HG03159 (cell line): ENCODE measurements at regions not wholly inside any gene's neighbourhood (a gene's known extent, or its start where the extent isn't known, plus 50 kb on each side); places are given as distances from the start of the nearest gene placed in this dataset.
A peak's percentile ranks its signal among the peaks of the same experiment; 100 is the strongest.
"Not testable (repeated sequence)": the region's sequence is repeated elsewhere in the genome, so short reads cannot be mapped to it uniquely, and the experiment has no call there.

ENCODE experiments used
- ATAC-seq: cut with Tn5 transposase; IDR thresholded peaks from one replicate; pipeline ENCODE4 v1.9.1; 2021; ENCODE audit warnings: mild to moderate bottlenecking, moderate library complexity; ENCODE audit not compliant: unreplicated experiment

DNA sequence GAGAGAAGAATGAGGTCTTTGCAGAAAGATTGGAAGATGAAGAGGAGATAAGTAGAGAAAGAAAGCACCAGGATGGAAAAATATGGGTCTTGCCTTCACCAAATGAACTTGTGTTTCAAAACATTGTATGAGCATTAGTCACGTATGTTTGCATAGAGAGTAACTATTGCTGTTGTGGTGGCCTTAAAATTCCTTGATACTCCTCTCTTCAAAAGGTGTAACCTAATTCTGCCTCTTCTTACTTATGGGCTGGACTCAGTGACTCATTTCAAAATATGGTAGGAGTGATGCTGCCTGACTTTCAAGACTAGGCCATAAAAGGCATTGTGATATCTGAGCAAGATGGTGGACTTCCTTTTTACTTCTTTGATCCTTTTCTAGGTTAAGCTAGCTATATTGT is 228.7 kb upstream of the ZNF385D start:
- no peak for ATAC-seq

DNA sequence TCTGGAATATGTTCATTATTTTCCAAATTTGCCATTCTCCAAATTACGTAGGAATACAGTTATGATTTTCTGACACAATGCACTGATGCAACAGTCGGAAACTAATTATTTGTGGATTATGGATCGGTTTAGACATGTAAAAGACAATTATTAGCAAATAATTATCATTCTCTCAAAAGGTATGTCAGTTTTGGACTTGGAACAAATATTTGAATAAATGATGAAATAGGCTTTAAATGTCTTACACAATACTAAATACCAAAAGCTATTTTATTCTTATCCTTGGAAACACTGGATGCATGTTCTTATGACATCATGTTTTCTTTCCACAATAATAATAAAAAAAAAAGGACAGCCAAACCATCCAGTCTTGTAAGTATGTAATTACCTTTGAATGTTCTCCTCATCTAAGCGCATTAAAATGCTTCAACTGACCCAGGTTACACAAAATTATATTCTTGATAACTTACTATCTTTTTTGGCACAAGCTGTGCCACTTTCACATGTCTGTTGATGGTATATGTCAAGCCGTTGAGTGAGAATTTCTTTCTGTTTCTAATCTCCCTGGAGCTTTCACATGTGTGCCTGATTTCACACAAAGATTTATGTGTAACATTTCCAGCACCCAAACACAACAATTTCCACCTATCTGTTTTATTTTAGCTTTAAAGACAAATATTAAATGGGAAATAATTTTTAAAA is 238.5 kb upstream of the ZNF385D start:
- no peak for ATAC-seq

DNA sequence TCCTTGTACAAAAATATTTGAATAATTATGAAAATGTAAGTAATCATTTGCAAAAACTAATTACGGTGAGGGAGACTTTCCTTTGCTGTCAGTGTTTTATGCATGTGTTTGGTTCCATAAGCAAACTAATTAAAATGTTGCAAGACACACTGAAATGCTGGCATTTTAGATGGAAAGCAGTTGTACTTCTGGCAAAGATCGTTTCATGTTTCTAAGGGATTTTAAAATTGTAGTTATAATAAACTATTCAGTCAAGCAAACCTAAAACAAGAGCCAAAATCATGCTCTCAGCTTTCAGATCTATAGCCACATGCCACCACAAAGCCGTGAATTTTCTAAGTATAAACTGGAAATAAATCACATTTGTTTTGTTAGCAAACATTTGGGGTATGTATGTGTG is 240.1 kb upstream of the ZNF385D start:
- ATAC-seq = no peak

DNA sequence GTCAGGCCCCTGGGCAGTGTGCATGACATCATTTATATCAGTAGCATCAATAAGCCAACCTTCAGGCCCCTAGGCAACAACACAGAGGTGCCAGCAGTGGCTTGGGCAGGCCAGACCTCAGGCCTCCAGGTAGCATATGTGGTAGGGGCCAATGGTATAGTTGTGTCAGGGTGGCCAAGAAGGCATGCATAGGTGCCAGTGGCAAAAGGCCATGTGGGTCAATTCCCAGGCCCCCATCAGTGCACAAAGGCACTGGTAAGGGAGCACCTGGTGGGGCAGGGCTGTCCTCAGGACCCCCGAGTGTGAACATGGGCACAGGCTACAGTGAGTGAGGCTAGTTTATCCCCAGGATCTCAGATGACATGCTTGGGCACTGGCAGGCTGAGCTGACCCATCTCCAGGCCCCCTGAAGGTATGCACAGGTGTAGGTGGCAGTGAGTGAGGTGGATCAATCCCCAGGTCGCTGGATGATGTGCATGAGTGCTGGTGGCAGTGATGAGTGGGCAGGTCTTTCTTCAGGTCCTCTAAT is 244.1 kb upstream of the ZNF385D start:
- no peak for ATAC-seq

DNA sequence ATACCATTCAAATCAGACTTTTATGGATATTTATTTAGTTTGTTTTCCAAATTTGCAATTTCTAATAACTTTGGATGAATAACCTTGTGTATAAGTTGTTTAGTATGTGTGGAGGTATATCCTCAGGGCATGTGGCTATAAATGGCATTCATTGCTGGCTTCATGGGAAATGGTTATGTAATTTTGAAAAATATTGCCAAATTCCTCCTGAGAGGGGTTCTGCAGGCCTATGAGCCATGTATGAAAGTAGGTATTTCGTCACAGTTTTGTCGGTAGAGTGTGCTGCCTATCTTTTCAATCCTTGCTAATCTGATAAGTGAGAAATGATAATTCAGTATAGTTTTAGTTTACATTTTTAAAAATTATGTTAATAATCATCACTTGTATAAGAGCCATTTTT is 256.4 kb upstream of the ZNF385D start:
- ATAC-seq = no peak

DNA sequence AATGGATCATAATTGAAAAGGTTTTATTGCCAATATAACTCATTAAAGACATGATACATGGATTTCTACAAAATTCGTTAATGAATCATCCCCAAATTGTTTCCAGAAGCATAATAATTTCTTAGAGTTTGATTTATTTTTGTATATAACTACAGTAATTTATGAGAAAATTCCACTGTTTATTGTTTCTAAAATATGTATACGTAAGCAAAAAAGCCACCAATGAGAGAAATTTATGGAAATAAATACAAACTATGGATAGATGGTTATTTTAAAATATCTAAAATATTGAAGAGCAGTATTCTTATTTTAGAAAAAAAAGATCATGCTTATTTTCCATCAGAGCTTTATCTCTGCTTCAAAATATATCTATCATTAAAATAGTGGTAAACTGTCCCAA is 260.0 kb upstream of the ZNF385D start:
- no peak for ATAC-seq

DNA sequence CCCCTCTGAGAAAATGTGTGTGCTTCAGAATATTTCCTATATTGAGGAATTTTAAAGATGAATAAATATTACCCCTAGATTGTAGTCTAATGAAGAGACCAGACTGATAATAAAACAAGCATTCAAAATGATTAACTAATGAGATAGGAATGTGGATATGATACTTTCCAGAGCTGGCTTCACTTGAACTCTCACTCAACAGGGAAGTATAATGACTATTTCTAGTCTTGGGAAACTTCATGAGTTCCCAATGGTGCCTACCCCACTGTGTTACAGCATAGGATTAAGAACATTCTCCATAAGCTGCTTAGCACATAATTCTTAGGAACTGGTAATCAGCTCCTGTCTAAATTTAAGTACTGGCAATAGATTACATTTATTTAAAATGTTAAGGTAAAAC is 261.5 kb upstream of the ZNF385D start:
- ATAC-seq = no peak

DNA sequence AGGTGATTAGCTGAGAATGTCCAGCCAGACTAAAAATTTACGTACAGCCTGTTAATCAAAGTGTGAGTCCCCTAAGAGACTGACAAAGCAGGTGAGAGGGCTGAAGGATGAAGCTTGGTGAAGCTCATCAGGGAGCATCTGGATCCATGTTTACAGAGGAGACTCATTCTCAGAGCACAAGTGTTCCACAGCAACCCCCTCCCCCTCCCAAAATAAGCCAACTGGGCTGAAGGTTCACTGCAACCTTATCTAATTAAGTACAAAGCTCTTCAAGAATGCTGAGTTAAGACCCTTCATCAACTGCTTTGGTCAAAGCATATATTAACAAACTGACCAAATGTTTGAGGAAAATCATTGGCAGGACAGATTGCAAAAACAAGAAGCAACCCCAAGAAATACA is 262.6 kb upstream of the ZNF385D start:
- ATAC-seq = no peak

DNA sequence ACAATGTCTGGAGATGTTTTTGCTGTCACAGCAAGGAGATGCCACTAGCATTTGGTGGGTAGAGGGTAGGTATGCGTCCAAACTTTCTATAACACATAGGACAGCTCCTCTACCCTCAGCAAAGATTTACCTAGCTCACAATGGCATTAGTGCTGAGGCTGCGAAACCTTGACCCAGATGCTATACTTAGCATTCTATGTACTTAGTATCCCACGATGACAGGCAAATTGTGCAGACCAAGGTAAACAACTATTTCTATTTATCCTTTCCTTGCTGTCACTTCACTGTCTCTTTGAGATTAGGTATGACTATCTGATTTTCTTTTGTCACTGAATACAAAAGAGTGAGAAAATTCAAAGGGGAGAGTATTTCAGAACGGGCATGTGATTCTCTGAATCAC is 265.2 kb upstream of the ZNF385D start:
- ATAC-seq = no peak

DNA sequence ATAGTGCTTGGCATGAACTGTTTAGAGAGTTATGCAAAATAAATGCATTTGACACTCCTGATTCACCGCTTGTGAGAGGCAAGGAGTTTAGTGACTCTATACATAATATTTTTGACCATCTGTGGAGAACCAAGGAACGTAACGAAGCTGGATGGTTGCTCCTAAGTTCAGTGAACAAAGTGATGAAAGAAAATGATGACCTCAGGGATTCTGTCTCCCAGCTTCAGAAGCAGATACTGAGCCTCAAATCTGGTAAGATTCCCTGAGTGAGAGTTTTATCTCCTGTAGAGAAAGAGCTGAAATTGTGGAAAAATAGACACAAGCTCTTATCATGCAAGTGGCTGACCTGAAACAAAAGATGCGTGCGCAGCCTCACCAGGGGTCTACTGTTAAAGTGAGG is 273.6 kb upstream of the ZNF385D start:
- ATAC-seq = not testable (repeated sequence)

DNA sequence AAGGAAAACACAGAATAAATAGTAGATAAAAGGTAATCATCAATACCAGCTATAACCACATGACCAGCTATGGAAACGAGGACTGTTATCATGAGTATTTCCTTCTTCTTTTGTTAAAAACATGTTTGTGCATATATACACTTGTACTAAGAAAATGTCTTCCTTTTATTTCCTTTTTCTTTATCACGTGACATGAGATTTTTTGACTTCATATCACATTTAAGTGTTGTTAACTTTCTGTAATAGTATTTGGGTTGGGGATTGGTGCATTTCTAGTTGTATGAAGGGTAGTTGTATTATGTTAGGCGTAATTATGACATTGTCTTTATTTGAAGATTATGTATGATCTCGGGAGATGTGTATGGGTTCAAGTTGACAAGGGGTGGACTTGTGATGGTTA is 278.5 kb upstream of the ZNF385D start:
- ATAC-seq = no peak

DNA sequence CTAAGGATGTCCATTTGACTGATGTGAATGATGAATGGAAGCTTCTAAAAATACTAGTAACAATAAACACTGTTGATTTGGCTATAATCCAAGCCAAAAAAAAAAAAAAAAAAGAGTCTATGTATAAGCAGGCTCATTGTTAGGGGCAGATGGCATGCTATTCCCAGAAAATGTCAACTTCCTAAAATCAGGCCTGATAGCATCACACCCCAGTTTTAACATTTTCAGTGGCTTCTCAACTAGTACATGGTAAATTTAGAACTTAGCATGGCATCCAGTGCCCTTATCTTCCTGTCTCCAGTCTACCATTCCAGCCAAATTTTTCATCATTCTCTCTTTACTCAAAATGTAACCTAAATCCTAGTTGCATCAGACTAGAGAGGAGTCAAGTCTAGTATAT is 288.2 kb upstream of the ZNF385D start:
- ATAC-seq = no peak

DNA sequence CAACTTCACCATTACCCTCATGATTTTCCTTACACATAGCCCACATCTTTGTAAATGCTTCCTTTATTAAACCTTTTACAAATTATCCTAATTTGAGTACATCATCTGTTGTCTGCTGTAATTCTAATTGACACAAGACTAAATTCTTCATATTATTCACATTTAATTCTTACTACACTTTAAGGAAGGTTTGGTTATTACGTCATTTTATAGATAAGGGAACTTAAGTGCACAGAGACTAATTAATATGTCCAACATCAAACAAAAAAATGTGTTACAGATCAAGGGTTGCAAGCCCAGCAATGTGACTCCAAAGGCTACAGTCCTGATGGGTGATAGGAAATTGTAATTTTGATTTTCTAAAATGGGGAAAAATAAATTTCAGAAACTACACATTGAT is 289.1 kb upstream of the ZNF385D start:
- no peak for ATAC-seq

DNA sequence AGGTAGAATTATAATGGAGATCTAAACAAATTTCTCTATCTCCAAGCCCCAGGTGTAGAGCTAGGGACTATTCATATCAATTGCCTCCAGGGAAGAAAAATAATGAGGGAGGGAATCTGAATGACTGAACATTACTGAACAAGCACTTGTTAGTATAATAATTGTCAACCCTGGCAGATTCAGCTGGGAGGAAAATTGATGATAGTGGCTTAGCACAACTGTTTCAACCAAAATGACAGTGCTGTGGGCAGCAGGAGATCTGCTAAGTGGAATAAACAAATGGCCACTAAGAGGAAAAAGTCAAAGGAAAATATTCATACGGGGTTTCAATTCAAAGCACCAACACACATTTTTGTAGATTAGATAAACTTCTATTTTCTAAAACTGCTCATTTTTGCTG is 294.9 kb upstream of the ZNF385D start:
- ATAC-seq = no peak

DNA sequence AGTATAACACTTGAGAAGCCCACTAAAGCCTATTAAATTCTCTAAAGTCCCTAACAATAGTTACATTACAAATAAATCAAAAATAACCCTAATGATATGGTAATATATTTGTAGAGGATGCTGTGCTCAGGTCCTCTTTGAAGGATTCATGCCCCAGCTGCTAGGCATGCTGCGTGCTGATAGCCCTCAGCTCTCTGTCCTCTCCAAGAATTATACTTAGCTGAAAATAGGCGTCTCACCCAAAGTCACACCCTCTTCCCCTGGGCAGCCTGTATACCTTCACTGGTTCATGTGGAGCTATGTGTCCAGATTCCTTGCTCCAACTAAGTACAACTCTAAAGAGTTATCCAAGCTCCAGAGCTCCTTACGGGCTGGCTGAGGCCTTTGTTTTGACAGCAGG is 312.5 kb upstream of the ZNF385D start:
- ATAC-seq = no peak

DNA sequence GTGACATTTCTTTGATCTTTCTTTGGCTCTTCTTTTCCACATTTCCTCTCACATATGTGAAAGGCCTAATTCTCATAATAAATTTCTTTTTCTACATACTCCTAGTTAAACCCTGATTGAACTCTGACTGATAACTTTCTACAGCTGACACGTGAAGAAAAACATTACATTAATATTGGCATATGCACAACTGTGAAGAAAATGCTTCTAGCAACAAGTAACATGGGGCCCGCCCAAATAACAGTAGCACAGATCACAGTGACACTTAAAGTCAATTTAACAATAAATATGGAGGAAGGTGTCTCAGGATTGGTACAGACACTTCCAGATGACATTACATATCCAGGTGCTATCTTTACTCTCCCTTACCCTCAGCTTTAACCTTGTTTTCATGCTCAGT is 317.6 kb upstream of the ZNF385D start:
- ATAC-seq = no peak

DNA sequence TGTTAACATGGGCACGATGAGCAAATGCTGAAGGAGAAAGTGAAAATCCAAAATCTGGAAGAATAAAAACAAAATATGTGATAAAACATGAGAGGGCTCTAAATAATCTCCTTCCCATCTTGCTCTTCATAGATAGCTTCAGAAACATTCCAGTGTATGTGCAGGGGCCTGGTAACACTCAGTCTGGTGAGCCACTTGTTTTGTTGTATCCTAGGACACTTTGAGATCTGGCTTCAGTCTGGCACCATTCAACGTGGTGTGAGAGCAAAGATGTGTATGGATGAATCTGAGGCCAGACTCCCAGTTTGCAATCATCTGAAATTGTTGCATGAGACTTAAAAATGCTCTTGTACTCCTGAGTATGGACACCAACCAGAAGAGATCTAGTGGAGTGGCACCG is 337.2 kb upstream of the ZNF385D start:
- no peak for ATAC-seq

DNA sequence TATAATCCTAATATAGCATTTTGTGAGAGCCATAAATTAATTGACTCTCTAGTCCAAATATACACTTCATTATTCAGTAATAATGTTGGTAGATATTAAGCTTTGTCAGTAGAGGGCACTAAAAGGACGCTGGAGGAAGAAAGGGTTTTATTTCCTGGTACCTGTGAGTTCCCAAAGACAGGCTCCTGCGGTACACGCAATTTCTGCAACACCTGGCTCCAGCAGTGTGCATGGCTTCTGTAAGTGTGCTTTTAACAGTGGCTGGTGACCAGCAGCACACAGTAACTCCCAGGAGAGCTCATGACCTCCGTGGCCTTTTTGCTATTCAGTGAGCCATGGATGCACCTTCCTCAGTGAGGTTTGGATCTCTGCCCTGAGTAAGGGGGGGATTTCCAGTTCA is 338.3 kb upstream of the ZNF385D start:
- ATAC-seq = peak; percentile 96

DNA sequence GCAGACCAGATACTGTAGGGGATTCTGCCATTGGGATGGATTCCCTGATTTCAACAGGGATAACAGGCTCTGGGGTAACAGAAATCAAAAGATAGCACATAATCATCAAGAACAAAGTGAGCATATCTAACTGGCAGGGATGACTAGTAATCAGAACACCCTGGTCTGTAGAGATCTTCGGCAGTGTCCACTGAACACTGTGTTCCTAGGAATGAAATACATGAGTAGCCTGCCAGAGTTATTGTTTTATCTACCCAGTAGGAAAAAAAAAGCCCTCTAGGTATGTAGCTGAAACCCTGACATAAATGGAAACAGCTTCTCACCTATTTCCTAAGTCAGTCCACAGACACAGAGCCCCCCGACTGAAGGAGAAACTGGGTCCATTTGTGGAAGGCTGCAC is 340.3 kb upstream of the ZNF385D start:
- ATAC-seq = no peak

DNA sequence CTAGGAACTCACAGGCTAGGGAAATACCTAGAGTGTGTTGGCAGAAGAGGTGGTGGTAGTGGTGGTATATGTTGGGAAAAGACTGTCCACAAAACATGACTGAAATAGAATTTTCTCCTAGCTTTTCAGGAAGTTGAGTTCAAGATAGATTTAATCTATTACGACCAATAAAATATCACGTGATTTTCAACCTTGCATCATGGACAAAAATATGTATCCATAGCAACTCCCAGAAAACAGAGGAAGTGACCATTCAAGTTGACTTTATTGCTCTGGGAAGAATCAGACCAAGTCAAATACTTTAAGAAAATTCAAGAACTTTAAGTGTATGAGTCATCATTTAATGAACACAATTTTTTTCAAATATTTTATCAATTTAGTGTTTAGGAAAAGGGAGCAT is 347.0 kb upstream of the ZNF385D start:
- ATAC-seq = no peak

DNA sequence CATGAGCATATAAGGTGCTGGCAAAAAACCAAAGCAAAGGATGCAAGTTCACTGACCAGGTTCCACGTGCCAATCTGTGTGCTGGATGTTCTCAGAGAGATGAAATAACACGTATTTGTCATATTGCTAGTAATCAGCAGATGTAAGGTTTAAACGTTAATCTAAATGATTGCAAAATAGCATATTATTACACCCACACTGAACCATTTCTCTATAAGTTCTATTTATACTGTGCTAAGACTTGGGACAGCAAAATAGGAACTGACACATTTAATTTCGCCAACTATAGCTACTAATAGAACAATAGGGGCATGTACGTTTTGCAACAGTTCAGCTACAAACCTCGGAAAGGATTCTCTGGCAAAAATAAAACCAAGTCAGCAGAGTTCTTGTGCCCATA is 350.3 kb upstream of the ZNF385D start:
- ATAC-seq = no peak

DNA sequence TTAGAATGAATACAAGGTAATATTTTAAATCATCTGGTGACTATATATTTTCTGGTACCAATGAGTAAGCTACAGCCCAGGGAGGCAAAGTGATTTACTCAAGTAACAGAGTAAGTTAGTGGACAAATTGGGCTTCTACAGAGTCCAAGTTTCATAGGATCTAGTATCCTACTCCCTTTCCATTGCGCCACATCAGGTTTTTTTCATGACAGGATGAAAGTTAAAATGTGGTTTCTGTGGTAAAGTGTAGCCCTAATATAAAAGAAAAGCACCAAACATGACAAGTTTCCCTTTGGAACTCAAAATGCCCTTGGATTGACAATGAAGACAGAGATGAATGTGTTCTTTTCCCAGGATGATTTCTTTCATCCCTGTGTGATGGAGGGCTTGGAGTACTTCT is 350.8 kb upstream of the ZNF385D start:
- no peak for ATAC-seq

DNA sequence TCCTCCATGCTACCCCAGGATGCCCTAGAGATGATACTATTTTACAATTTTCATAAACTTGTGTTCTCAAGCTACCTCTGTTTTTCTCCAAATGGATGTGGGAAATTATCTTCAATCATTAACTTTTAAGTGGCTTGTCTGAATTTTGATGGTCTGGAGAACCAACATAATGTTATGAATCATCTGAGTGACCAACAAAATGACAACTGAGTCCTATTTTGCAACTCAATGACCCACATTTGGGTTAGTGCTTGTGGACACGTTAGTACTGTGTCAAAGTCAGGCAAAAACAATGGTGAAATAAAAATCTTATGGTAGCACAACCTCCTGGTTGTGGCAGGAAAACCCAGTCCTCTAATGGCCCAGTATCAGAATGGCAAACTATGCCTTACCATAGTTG is 352.4 kb upstream of the ZNF385D start:
- ATAC-seq = no peak
